IMR-90 (cell line): ENCODE measurements at regions not wholly inside any gene's neighbourhood (a gene's known extent, or its start where the extent isn't known, plus 50 kb on each side); places are given as distances from the start of the nearest gene placed in this dataset.

Source experiments
- ATAC-seq: fragments of 200-7000 bp; cut with Tn5 transposase; 2 replicates; pipeline ENCODE4 v1.9.1; 2020; ENCODE audit warnings: low read depth, mild to moderate bottlenecking, moderate library complexity
- BruUV-seq: library from RNA; stranded (reverse); fragments of 400-500 nt; replicated peaks from 2 replicates; lab custom pipeline; 2021; lab: Mats Ljungman, UMichigan
- CTCF ChIA-PET: fragments of 300-600 bp; formaldehyde crosslinking; extraction: SDS; loops from one replicate; lab custom pipeline; 2021; ENCODE audit warnings: antibody characterized with exemption; lab: Yijun Ruan, JAX
- POLR2A ChIA-PET: fragments of 300-600 bp; sonication (Branson Sonifier 250); formaldehyde crosslinking; loops from one replicate; lab custom pipeline; 2022; ENCODE audit warnings: antibody characterized with exemption; ENCODE audit not compliant: unreplicated experiment; lab: Charles Lee
- DNase-seq: peaks from one replicate; pipeline ENCODE4 v3.0.0; 2013
- H2AFZ ChIP-seq: replicated peaks from 2 replicates; pipeline ENCODE3; 2013; ENCODE audit warnings: low read length, mild to moderate bottlenecking; ENCODE audit not compliant: poor library complexity
- H2AK5ac ChIP-seq: 2 replicates; pipeline ENCODE4 v1.6.1; 2013; ENCODE audit warnings: low read depth, low read length, inconsistent platforms
- H2AK9ac ChIP-seq: replicated peaks from 2 replicates; pipeline ENCODE3; 2013; ENCODE audit warnings: mild to moderate bottlenecking, low read depth, low read length, moderate library complexity; ENCODE audit not compliant: poor library complexity
- H2BK120ac ChIP-seq: 2 replicates; pipeline ENCODE4 v1.6.1; 2013; ENCODE audit warnings: low read depth, low read length, inconsistent platforms
- H2BK15ac ChIP-seq: 3 replicates; pipeline ENCODE4 v1.6.1; 2013; ENCODE audit warnings: low read depth, low read length, inconsistent platforms
- H2BK20ac ChIP-seq: 2 replicates; pipeline ENCODE4 v1.6.1; 2013; ENCODE audit warnings: low read depth, mild to moderate bottlenecking, inconsistent platforms, low read length, moderate library complexity
- H2BK5ac ChIP-seq: 2 replicates; pipeline ENCODE4 v1.6.1; 2013; ENCODE audit warnings: mild to moderate bottlenecking, low read depth, low read length, inconsistent platforms; ENCODE audit not compliant: poor library complexity, severe bottlenecking
- H3K14ac ChIP-seq: replicated peaks from 2 replicates; pipeline ENCODE4 v1.6.1; 2013; ENCODE audit warnings: low read depth, low read length, inconsistent platforms
- H3K18ac ChIP-seq: 2 replicates; pipeline ENCODE4 v1.6.1; 2013; ENCODE audit warnings: low read depth, low read length, control low read depth
- H3K23ac ChIP-seq: 2 replicates; pipeline ENCODE4 v1.6.1; 2013; ENCODE audit warnings: low read depth, low read length, inconsistent platforms
- H3K27ac ChIP-seq: 2 replicates; pipeline ENCODE4 v1.5.1; 2013; ENCODE audit warnings: mild to moderate bottlenecking, control low read depth, low read length; ENCODE audit not compliant: insufficient read depth
- H3K27me3 ChIP-seq: 2 replicates; pipeline ENCODE4 v1.6.1; 2013; ENCODE audit warnings: low read length; ENCODE audit not compliant: control insufficient read depth, insufficient read depth
- H3K36me3 ChIP-seq: 2 replicates; pipeline ENCODE4 v1.6.1; 2013; ENCODE audit warnings: low read length, mixed read lengths; ENCODE audit not compliant: control insufficient read depth, insufficient read depth
- H3K4ac ChIP-seq: 2 replicates; pipeline ENCODE4 v1.6.1; 2013; ENCODE audit warnings: low read depth, low read length, inconsistent platforms
- H3K4me1 ChIP-seq: 2 replicates; pipeline ENCODE4 v1.6.1; 2013; ENCODE audit warnings: low read length, mixed read lengths; ENCODE audit not compliant: control insufficient read depth, insufficient read depth
- H3K4me2 ChIP-seq: 2 replicates; pipeline ENCODE4 v1.6.1; 2013; ENCODE audit warnings: low read depth, mild to moderate bottlenecking, control low read depth, low read length, moderate library complexity
- H3K4me3 ChIP-seq: 2 replicates; pipeline ENCODE4 v1.5.1; 2013; ENCODE audit warnings: low read depth, mild to moderate bottlenecking, control low read depth, low read length, moderate library complexity; ENCODE audit not compliant: insufficient read depth
- H3K56ac ChIP-seq: 2 replicates; pipeline ENCODE4 v1.6.1; 2013; ENCODE audit warnings: low read length, inconsistent platforms; ENCODE audit not compliant: insufficient read depth; ENCODE audit errors: extremely low read depth
- H3K79me1 ChIP-seq, 2 experiments: 2 replicates each; pipeline ENCODE4 v1.6.1; 2013; ENCODE audit warnings: low read length in 2 of 2, inconsistent platforms in 1 of 2, low read depth in 1 of 2
- H3K9ac ChIP-seq: 2 replicates; pipeline ENCODE4 v1.6.1; 2013; ENCODE audit warnings: low read depth, low read length, control low read depth
- H3K9me1 ChIP-seq: 2 replicates; pipeline ENCODE4 v1.6.1; 2013; ENCODE audit warnings: low read length, inconsistent platforms; ENCODE audit not compliant: insufficient read depth
- H3K9me3 ChIP-seq: 2 replicates; pipeline ENCODE4 v1.6.1; 2013; ENCODE audit warnings: low read length; ENCODE audit not compliant: control insufficient read depth, insufficient read depth
- H4K20me1 ChIP-seq: 2 replicates; pipeline ENCODE4 v1.6.1; 2013; ENCODE audit warnings: low read length, inconsistent platforms; ENCODE audit not compliant: insufficient read depth
- H4K5ac ChIP-seq: 2 replicates; pipeline ENCODE4 v1.6.1; 2013; ENCODE audit warnings: mild to moderate bottlenecking, low read depth, low read length, control low read depth
- H4K8ac ChIP-seq, 2 experiments: 2 replicates each; pipeline ENCODE4 v1.6.1; 2013; ENCODE audit warnings: low read depth in 2 of 2, low read length in 2 of 2, control low read depth in 1 of 2, inconsistent platforms in 1 of 2
- H4K91ac ChIP-seq: 2 replicates; pipeline ENCODE4 v1.6.1; 2013; ENCODE audit warnings: low read depth, low read length, inconsistent platforms; ENCODE audit not compliant: insufficient read depth
- CEBPB ChIP-seq: IDR thresholded peaks from 2 replicates; pipeline ENCODE4 v1.6.1; 2012; ENCODE audit warnings: low read depth, low read length, improper control_type of control experiment
- CTCF ChIP-seq: conservative IDR thresholded peaks from 2 replicates; pipeline ENCODE4 v1.5.1; 2012; ENCODE audit warnings: mild to moderate bottlenecking, low read depth, low read length, improper control_type of control experiment
- FOS ChIP-seq: fragments of 150-350 bp; IDR thresholded peaks from 2 replicates; pipeline ENCODE4 v1.6.1; 2016; ENCODE audit warnings: low read depth, low read length
- MAFK ChIP-seq: IDR thresholded peaks from 2 replicates; pipeline ENCODE4 v1.6.1; 2012; ENCODE audit warnings: low read depth, low read length, improper control_type of control experiment
- MAZ ChIP-seq: IDR thresholded peaks from 2 replicates; pipeline ENCODE4 v1.6.1; 2012; ENCODE audit warnings: low read depth, mild to moderate bottlenecking, low read length, improper control_type of control experiment, moderate library complexity, borderline replicate concordance
- NFE2L2 ChIP-seq: fragments of 150-350 bp; IDR thresholded peaks from 2 replicates; pipeline ENCODE4 v1.6.1; 2016; ENCODE audit warnings: low read depth, mild to moderate bottlenecking, low read length
- POLR2A ChIP-seq: IDR thresholded peaks from 2 replicates; pipeline ENCODE4 v1.6.1; 2012; ENCODE audit warnings: mild to moderate bottlenecking, low read depth, low read length
- RAD21 ChIP-seq: IDR thresholded peaks from 2 replicates; pipeline ENCODE4 v1.6.1; 2012; ENCODE audit warnings: low read length, improper control_type of control experiment
- RFX5 ChIP-seq: IDR thresholded peaks from 2 replicates; pipeline ENCODE4 v1.8.0; 2012; ENCODE audit warnings: low read depth, mild to moderate bottlenecking, low read length, moderate library complexity
- SMC3 ChIP-seq: fragments of 150-350 bp; IDR thresholded peaks from 2 replicates; pipeline ENCODE4 v1.6.1; 2016; ENCODE audit warnings: low read depth, mild to moderate bottlenecking, antibody characterized with exemption, low read length, moderate library complexity
- WGBS, 2 experiments: methylation state at CpG; one replicate each; pipeline versions ENCODE4 v1.1.5 to v1.1.7; 2013; ENCODE audit warnings: missing lambda C conversion rate in 2 of 2; ENCODE audit not compliant: insufficient read length in 1 of 2; ENCODE audit errors: extremely low coverage in 2 of 2; 5-methylcytosine and 5-hydroxymethylcytosine counted together
- dilution Hi-C: fragments of 300-500 bp; cut with HindIII; formaldehyde crosslinking; loops from one replicate; pipeline ENCODE4 v1.14.3; 2018; ENCODE audit warnings: low sequenced_read_pairs; ENCODE audit not compliant: unreplicated experiment
- in situ Hi-C: fragments of 300-500 bp; cut with MboI; formaldehyde crosslinking; loops from 3 replicates; pipeline ENCODE4 v1.14.3; 2019; ENCODE audit warnings: low sequenced_read_pairs, inconsistent platforms, mixed read lengths
- intact Hi-C: fragments of 100-400 bp; cut with micrococcal nuclease; formaldehyde crosslinking; loops from 2 replicates; pipeline ENCODE4 v1.10.0; 2022
- TF ChIP-seq, protein P1 (sequence below): fragments of 150-350 bp; IDR thresholded peaks from 2 replicates; pipeline ENCODE4 v1.6.1; 2016; ENCODE audit warnings: low read depth, mild to moderate bottlenecking, low read length, moderate library complexity, borderline replicate concordance

DNA sequence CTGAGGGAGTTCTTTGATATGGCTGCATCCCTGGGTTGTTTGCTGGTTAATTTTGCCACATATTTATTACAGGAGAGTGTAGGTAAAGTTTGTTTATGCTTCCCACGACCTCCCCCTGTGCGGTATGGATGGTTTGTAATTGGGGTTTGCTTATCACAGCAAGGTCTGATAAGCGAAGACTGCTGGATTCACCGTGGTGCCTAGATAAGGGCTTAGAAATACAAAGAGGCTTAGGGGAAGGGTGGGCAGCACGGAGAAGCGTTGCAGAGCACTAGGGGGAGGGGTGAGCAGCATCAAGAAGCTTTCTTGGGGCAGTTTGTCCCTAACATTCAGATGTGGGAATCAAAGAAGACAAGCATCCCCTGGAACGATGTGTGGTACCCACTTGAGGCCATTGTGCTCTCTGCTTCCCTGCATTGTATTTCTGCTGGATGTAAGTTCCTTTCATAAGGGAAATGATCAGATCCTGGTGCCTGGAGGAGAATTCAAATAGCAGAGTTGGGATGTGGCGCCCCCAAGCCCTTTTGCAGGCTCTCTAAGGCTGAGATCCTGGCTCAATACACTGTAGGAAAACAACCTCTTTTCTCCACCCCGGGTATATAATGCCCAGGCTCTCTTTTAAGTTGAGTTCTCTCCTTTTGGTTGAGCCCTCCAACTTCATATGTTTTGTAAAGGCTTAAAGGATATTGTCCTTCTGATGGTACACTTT is 598.1 kb upstream of the ADGRL4 start:
- no peak overlapping the region for H3K14ac ChIP-seq
- no peak overlapping the region for H3K18ac ChIP-seq
- H2AK5ac ChIP-seq: no peak overlapping the region
- H3K4ac ChIP-seq: no peak overlapping the region
- H3K4me3 ChIP-seq: no peak overlapping the region
- no peak overlapping the region for H3K27ac ChIP-seq
- intact Hi-C loops: no loop called here
- WGBS, 2 experiments: 60% methylated on average over 1 of the region's 9 CpGs; no CpG with 5 or more reads in 1 of the 2 experiments
- no peaks in the 10 kb centered on the region for H3K4me1 ChIP-seq
- no peak overlapping the region for H3K56ac ChIP-seq
- no peak overlapping the region for H4K8ac ChIP-seq
- H3K36me3 ChIP-seq: no peaks in the 10 kb centered on the region
- H3K79me1 ChIP-seq: no peaks in the 10 kb centered on the region
- no peak overlapping the region for H2BK120ac ChIP-seq
- no peak for TF ChIP-seq POLR2A
- TF ChIP-seq RAD21: no peak
- TF ChIP-seq FOS: no peak
- no peak for TF ChIP-seq MAZ
- TF ChIP-seq CTCF: no peak
- TF ChIP-seq CEBPB: no peak
- TF ChIP-seq, protein P1, sequence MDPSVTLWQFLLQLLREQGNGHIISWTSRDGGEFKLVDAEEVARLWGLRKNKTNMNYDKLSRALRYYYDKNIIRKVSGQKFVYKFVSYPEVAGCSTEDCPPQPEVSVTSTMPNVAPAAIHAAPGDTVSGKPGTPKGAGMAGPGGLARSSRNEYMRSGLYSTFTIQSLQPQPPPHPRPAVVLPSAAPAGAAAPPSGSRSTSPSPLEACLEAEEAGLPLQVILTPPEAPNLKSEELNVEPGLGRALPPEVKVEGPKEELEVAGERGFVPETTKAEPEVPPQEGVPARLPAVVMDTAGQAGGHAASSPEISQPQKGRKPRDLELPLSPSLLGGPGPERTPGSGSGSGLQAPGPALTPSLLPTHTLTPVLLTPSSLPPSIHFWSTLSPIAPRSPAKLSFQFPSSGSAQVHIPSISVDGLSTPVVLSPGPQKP: no peak
- TF ChIP-seq MAFK: no peak
- no peak for TF ChIP-seq NFE2L2
- TF ChIP-seq SMC3: no peak
- TF ChIP-seq RFX5: no peak
- dilution Hi-C loops: no loop called here
- no peak overlapping the region for H4K91ac ChIP-seq
- in situ Hi-C loops: no loop called here
- H3K4me2 ChIP-seq: no peak overlapping the region
- ChIA-PET POLR2A (no interaction called here), CTCF (no interaction called here)
- H3K27me3 ChIP-seq: no peaks in the 10 kb centered on the region
- H2BK20ac ChIP-seq: no peak overlapping the region
- no peak overlapping the region for H3K9ac ChIP-seq
- H4K20me1 ChIP-seq: no peaks in the 10 kb centered on the region
- no peak for ATAC-seq
- H2BK5ac ChIP-seq: no peak overlapping the region
- no peak overlapping the region for H2BK15ac ChIP-seq
- no peak overlapping the region for H2AK9ac ChIP-seq
- no peak overlapping the region for H2AFZ ChIP-seq
- DNase-seq: no peak
- BruUV-seq: no TSS peak
- H3K9me3 ChIP-seq: no peaks in the 10 kb centered on the region
- H3K23ac ChIP-seq: no peak overlapping the region
- no peaks in the 10 kb centered on the region for H3K9me1 ChIP-seq
- H4K5ac ChIP-seq: no peak overlapping the region
